IMR-90 (cell line): ENCODE measurements at regions not wholly inside any gene's neighbourhood (a gene's known extent, or its start where the extent isn't known, plus 50 kb on each side); places are given as distances from the start of the nearest gene placed in this dataset.

ENCODE experiments used
- ATAC-seq: fragments of 200-7000 bp; cut with Tn5 transposase; 2 replicates; pipeline ENCODE4 v1.9.1; 2020; ENCODE audit warnings: low read depth, mild to moderate bottlenecking, moderate library complexity
- BruUV-seq: library from RNA; stranded (reverse); fragments of 400-500 nt; replicated peaks from 2 replicates; lab custom pipeline; 2021; lab: Mats Ljungman, UMichigan
- CTCF ChIA-PET: fragments of 300-600 bp; formaldehyde crosslinking; extraction: SDS; loops from one replicate; lab custom pipeline; 2021; ENCODE audit warnings: antibody characterized with exemption; lab: Yijun Ruan, JAX
- POLR2A ChIA-PET: fragments of 300-600 bp; sonication (Branson Sonifier 250); formaldehyde crosslinking; loops from one replicate; lab custom pipeline; 2022; ENCODE audit warnings: antibody characterized with exemption; ENCODE audit not compliant: unreplicated experiment; lab: Charles Lee
- DNase-seq: peaks from one replicate; pipeline ENCODE4 v3.0.0; 2013
- H2AFZ ChIP-seq: replicated peaks from 2 replicates; pipeline ENCODE3; 2013; ENCODE audit warnings: low read length, mild to moderate bottlenecking; ENCODE audit not compliant: poor library complexity
- H2AK5ac ChIP-seq: 2 replicates; pipeline ENCODE4 v1.6.1; 2013; ENCODE audit warnings: low read depth, low read length, inconsistent platforms
- H2AK9ac ChIP-seq: replicated peaks from 2 replicates; pipeline ENCODE3; 2013; ENCODE audit warnings: mild to moderate bottlenecking, low read depth, low read length, moderate library complexity; ENCODE audit not compliant: poor library complexity
- H2BK120ac ChIP-seq: 2 replicates; pipeline ENCODE4 v1.6.1; 2013; ENCODE audit warnings: low read depth, low read length, inconsistent platforms
- H2BK15ac ChIP-seq: 3 replicates; pipeline ENCODE4 v1.6.1; 2013; ENCODE audit warnings: low read depth, low read length, inconsistent platforms
- H2BK20ac ChIP-seq: 2 replicates; pipeline ENCODE4 v1.6.1; 2013; ENCODE audit warnings: low read depth, mild to moderate bottlenecking, inconsistent platforms, low read length, moderate library complexity
- H2BK5ac ChIP-seq: 2 replicates; pipeline ENCODE4 v1.6.1; 2013; ENCODE audit warnings: mild to moderate bottlenecking, low read depth, low read length, inconsistent platforms; ENCODE audit not compliant: poor library complexity, severe bottlenecking
- H3K14ac ChIP-seq: replicated peaks from 2 replicates; pipeline ENCODE4 v1.6.1; 2013; ENCODE audit warnings: low read depth, low read length, inconsistent platforms
- H3K18ac ChIP-seq: 2 replicates; pipeline ENCODE4 v1.6.1; 2013; ENCODE audit warnings: low read depth, low read length, control low read depth
- H3K23ac ChIP-seq: 2 replicates; pipeline ENCODE4 v1.6.1; 2013; ENCODE audit warnings: low read depth, low read length, inconsistent platforms
- H3K27ac ChIP-seq: 2 replicates; pipeline ENCODE4 v1.5.1; 2013; ENCODE audit warnings: mild to moderate bottlenecking, control low read depth, low read length; ENCODE audit not compliant: insufficient read depth
- H3K27me3 ChIP-seq: 2 replicates; pipeline ENCODE4 v1.6.1; 2013; ENCODE audit warnings: low read length; ENCODE audit not compliant: control insufficient read depth, insufficient read depth
- H3K36me3 ChIP-seq: 2 replicates; pipeline ENCODE4 v1.6.1; 2013; ENCODE audit warnings: low read length, mixed read lengths; ENCODE audit not compliant: control insufficient read depth, insufficient read depth
- H3K4ac ChIP-seq: 2 replicates; pipeline ENCODE4 v1.6.1; 2013; ENCODE audit warnings: low read depth, low read length, inconsistent platforms
- H3K4me1 ChIP-seq: 2 replicates; pipeline ENCODE4 v1.6.1; 2013; ENCODE audit warnings: low read length, mixed read lengths; ENCODE audit not compliant: control insufficient read depth, insufficient read depth
- H3K4me2 ChIP-seq: 2 replicates; pipeline ENCODE4 v1.6.1; 2013; ENCODE audit warnings: low read depth, mild to moderate bottlenecking, control low read depth, low read length, moderate library complexity
- H3K4me3 ChIP-seq: 2 replicates; pipeline ENCODE4 v1.5.1; 2013; ENCODE audit warnings: low read depth, mild to moderate bottlenecking, control low read depth, low read length, moderate library complexity; ENCODE audit not compliant: insufficient read depth
- H3K56ac ChIP-seq: 2 replicates; pipeline ENCODE4 v1.6.1; 2013; ENCODE audit warnings: low read length, inconsistent platforms; ENCODE audit not compliant: insufficient read depth; ENCODE audit errors: extremely low read depth
- H3K79me1 ChIP-seq, 2 experiments: 2 replicates each; pipeline ENCODE4 v1.6.1; 2013; ENCODE audit warnings: low read length in 2 of 2, inconsistent platforms in 1 of 2, low read depth in 1 of 2
- H3K9ac ChIP-seq: 2 replicates; pipeline ENCODE4 v1.6.1; 2013; ENCODE audit warnings: low read depth, low read length, control low read depth
- H3K9me1 ChIP-seq: 2 replicates; pipeline ENCODE4 v1.6.1; 2013; ENCODE audit warnings: low read length, inconsistent platforms; ENCODE audit not compliant: insufficient read depth
- H3K9me3 ChIP-seq: 2 replicates; pipeline ENCODE4 v1.6.1; 2013; ENCODE audit warnings: low read length; ENCODE audit not compliant: control insufficient read depth, insufficient read depth
- H4K20me1 ChIP-seq: 2 replicates; pipeline ENCODE4 v1.6.1; 2013; ENCODE audit warnings: low read length, inconsistent platforms; ENCODE audit not compliant: insufficient read depth
- H4K5ac ChIP-seq: 2 replicates; pipeline ENCODE4 v1.6.1; 2013; ENCODE audit warnings: mild to moderate bottlenecking, low read depth, low read length, control low read depth
- H4K8ac ChIP-seq, 2 experiments: 2 replicates each; pipeline ENCODE4 v1.6.1; 2013; ENCODE audit warnings: low read depth in 2 of 2, low read length in 2 of 2, control low read depth in 1 of 2, inconsistent platforms in 1 of 2
- H4K91ac ChIP-seq: 2 replicates; pipeline ENCODE4 v1.6.1; 2013; ENCODE audit warnings: low read depth, low read length, inconsistent platforms; ENCODE audit not compliant: insufficient read depth
- BHLHE40 ChIP-seq: fragments of 150-350 bp; IDR thresholded peaks from 2 replicates; pipeline ENCODE4 v1.6.1; 2016; ENCODE audit warnings: mild to moderate bottlenecking, low read depth, low read length
- CEBPB ChIP-seq: IDR thresholded peaks from 2 replicates; pipeline ENCODE4 v1.6.1; 2012; ENCODE audit warnings: low read depth, low read length, improper control_type of control experiment
- CHD1 ChIP-seq: IDR thresholded peaks from 2 replicates; pipeline ENCODE4 v1.6.1; 2012; ENCODE audit warnings: low read depth, low read length, improper control_type of control experiment
- FOS ChIP-seq: fragments of 150-350 bp; IDR thresholded peaks from 2 replicates; pipeline ENCODE4 v1.6.1; 2016; ENCODE audit warnings: low read depth, low read length
- MAFK ChIP-seq: IDR thresholded peaks from 2 replicates; pipeline ENCODE4 v1.6.1; 2012; ENCODE audit warnings: low read depth, low read length, improper control_type of control experiment
- MAZ ChIP-seq: IDR thresholded peaks from 2 replicates; pipeline ENCODE4 v1.6.1; 2012; ENCODE audit warnings: low read depth, mild to moderate bottlenecking, low read length, improper control_type of control experiment, moderate library complexity, borderline replicate concordance
- MXI1 ChIP-seq: IDR thresholded peaks from 2 replicates; pipeline ENCODE4 v1.6.1; 2012; ENCODE audit warnings: low read depth, mild to moderate bottlenecking, low read length, moderate library complexity, borderline replicate concordance
- NFE2L2 ChIP-seq: fragments of 150-350 bp; IDR thresholded peaks from 2 replicates; pipeline ENCODE4 v1.6.1; 2016; ENCODE audit warnings: low read depth, mild to moderate bottlenecking, low read length
- POLR2A ChIP-seq: IDR thresholded peaks from 2 replicates; pipeline ENCODE4 v1.6.1; 2012; ENCODE audit warnings: mild to moderate bottlenecking, low read depth, low read length
- RAD21 ChIP-seq: IDR thresholded peaks from 2 replicates; pipeline ENCODE4 v1.6.1; 2012; ENCODE audit warnings: low read length, improper control_type of control experiment
- RCOR1 ChIP-seq: IDR thresholded peaks from 2 replicates; pipeline ENCODE4 v1.6.1; 2012; ENCODE audit warnings: mild to moderate bottlenecking, low read length, improper control_type of control experiment; ENCODE audit not compliant: insufficient replicate concordance
- RFX5 ChIP-seq: IDR thresholded peaks from 2 replicates; pipeline ENCODE4 v1.8.0; 2012; ENCODE audit warnings: low read depth, mild to moderate bottlenecking, low read length, moderate library complexity
- SMC3 ChIP-seq: fragments of 150-350 bp; IDR thresholded peaks from 2 replicates; pipeline ENCODE4 v1.6.1; 2016; ENCODE audit warnings: low read depth, mild to moderate bottlenecking, antibody characterized with exemption, low read length, moderate library complexity
- WGBS, 2 experiments: methylation state at CpG; one replicate each; pipeline versions ENCODE4 v1.1.5 to v1.1.7; 2013; ENCODE audit warnings: missing lambda C conversion rate in 2 of 2; ENCODE audit not compliant: insufficient read length in 1 of 2; ENCODE audit errors: extremely low coverage in 2 of 2; 5-methylcytosine and 5-hydroxymethylcytosine counted together
- dilution Hi-C: fragments of 300-500 bp; cut with HindIII; formaldehyde crosslinking; loops from one replicate; pipeline ENCODE4 v1.14.3; 2018; ENCODE audit warnings: low sequenced_read_pairs; ENCODE audit not compliant: unreplicated experiment
- in situ Hi-C: fragments of 300-500 bp; cut with MboI; formaldehyde crosslinking; loops from 3 replicates; pipeline ENCODE4 v1.14.3; 2019; ENCODE audit warnings: low sequenced_read_pairs, inconsistent platforms, mixed read lengths
- intact Hi-C: fragments of 100-400 bp; cut with micrococcal nuclease; formaldehyde crosslinking; loops from 2 replicates; pipeline ENCODE4 v1.10.0; 2022
- TF ChIP-seq, protein P1 (sequence below): fragments of 150-350 bp; IDR thresholded peaks from 2 replicates; pipeline ENCODE4 v1.6.1; 2016; ENCODE audit warnings: low read depth, mild to moderate bottlenecking, low read length, moderate library complexity, borderline replicate concordance
- TF ChIP-seq, protein P2 (sequence below): conservative IDR thresholded peaks from 2 replicates; pipeline ENCODE4 v1.5.1; 2012; ENCODE audit warnings: mild to moderate bottlenecking, low read depth, low read length, improper control_type of control experiment
- TF ChIP-seq, protein P3 (sequence below): fragments of 150-350 bp; IDR thresholded peaks from 2 replicates; pipeline ENCODE4 v1.6.1; 2017; ENCODE audit warnings: mild to moderate bottlenecking, antibody characterized with exemption, low read length, low read depth

DNA sequence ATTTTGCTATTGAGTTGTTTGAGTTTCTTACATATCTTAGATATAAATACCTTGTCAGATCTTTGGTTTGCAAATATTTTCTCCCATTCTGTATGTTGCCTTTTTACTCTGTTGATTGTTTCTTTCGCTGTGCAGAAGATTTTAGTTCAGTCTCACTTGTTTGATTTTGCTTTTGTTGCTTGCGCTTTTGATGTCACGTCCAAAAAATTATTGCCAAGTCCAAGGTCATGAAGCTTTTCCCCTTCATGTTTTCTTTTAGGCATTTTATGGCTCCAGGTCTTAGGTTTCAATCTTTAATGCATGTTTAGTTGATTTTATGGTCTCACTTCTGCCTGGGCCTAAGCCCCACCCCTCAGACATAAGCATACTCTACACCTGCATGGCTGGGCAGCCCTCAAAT lies 131.5 kb upstream of the TNC start:
- ATAC-seq = no peak
- peak overlapping the region; percentile 62 for H2AK5ac ChIP-seq
- H4K5ac ChIP-seq = peak overlapping the region; percentile 75; the same call in 1 of the 2 replicates
- H3K4me2 ChIP-seq = no peak overlapping the region
- in situ Hi-C loops = no loop called here
- no peaks in the 10 kb centered on the region for H3K36me3 ChIP-seq
- H3K9me3 ChIP-seq = peaks cover 3% of the 10 kb centered on the region; the same call in 1 of the 2 replicates
- no peaks in the 10 kb centered on the region for H4K20me1 ChIP-seq
- no TSS peak for BruUV-seq
- no peaks in the 10 kb centered on the region for H3K79me1 ChIP-seq
- peak overlapping the region; percentile 3; the same call in 1 of the 2 replicates for H3K27ac ChIP-seq
- peak overlapping the region; percentile 75 for H4K91ac ChIP-seq
- no peak for DNase-seq
- dilution Hi-C loops = no loop called here
- H2BK20ac ChIP-seq = peak overlapping the region; percentile 87
- intact Hi-C loops = no loop called here
- H3K23ac ChIP-seq = peak overlapping the region; percentile 74; the same call in 1 of the 2 replicates
- peak overlapping the region in 1 of 2 experiments; percentile 77; a peak in 1 of 4 replicates for H4K8ac ChIP-seq
- H2AFZ ChIP-seq = no peak overlapping the region
- peak overlapping the region; percentile 81 for H2BK120ac ChIP-seq
- no peak overlapping the region for H3K56ac ChIP-seq
- 57% methylated on average over 1 of the region's 3 CpGs; no CpG with 5 or more reads in 1 of the 2 experiments for WGBS, 2 experiments
- H3K4me1 ChIP-seq = peaks cover 6% of the 10 kb centered on the region; the same call in 1 of the 2 replicates
- ChIA-PET POLR2A (no interaction called here), CTCF (no interaction called here)
- no peak overlapping the region for H3K9ac ChIP-seq
- H3K4ac ChIP-seq = peak overlapping the region; percentile 54; the same call in 1 of the 2 replicates
- H2AK9ac ChIP-seq = no peak overlapping the region
- H3K14ac ChIP-seq = peak overlapping the region; percentile 72
- H3K27me3 ChIP-seq = no peaks in the 10 kb centered on the region
- no peak for TF ChIP-seq FOS
- no peak for TF ChIP-seq CHD1
- TF ChIP-seq, protein P1, sequence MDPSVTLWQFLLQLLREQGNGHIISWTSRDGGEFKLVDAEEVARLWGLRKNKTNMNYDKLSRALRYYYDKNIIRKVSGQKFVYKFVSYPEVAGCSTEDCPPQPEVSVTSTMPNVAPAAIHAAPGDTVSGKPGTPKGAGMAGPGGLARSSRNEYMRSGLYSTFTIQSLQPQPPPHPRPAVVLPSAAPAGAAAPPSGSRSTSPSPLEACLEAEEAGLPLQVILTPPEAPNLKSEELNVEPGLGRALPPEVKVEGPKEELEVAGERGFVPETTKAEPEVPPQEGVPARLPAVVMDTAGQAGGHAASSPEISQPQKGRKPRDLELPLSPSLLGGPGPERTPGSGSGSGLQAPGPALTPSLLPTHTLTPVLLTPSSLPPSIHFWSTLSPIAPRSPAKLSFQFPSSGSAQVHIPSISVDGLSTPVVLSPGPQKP = no peak
- no peak for TF ChIP-seq CEBPB
- TF ChIP-seq SMC3 = no peak
- TF ChIP-seq RAD21 = no peak
- no peak for TF ChIP-seq NFE2L2
- TF ChIP-seq, protein P2, sequence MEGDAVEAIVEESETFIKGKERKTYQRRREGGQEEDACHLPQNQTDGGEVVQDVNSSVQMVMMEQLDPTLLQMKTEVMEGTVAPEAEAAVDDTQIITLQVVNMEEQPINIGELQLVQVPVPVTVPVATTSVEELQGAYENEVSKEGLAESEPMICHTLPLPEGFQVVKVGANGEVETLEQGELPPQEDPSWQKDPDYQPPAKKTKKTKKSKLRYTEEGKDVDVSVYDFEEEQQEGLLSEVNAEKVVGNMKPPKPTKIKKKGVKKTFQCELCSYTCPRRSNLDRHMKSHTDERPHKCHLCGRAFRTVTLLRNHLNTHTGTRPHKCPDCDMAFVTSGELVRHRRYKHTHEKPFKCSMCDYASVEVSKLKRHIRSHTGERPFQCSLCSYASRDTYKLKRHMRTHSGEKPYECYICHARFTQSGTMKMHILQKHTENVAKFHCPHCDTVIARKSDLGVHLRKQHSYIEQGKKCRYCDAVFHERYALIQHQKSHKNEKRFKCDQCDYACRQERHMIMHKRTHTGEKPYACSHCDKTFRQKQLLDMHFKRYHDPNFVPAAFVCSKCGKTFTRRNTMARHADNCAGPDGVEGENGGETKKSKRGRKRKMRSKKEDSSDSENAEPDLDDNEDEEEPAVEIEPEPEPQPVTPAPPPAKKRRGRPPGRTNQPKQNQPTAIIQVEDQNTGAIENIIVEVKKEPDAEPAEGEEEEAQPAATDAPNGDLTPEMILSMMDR = no peak
- no peak for TF ChIP-seq BHLHE40
- no peak for TF ChIP-seq RCOR1
- TF ChIP-seq, protein P3, sequence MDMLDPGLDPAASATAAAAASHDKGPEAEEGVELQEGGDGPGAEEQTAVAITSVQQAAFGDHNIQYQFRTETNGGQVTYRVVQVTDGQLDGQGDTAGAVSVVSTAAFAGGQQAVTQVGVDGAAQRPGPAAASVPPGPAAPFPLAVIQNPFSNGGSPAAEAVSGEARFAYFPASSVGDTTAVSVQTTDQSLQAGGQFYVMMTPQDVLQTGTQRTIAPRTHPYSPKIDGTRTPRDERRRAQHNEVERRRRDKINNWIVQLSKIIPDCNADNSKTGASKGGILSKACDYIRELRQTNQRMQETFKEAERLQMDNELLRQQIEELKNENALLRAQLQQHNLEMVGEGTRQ = no peak
- no peak for TF ChIP-seq MAFK
- no peak for TF ChIP-seq MXI1
- no peak for TF ChIP-seq POLR2A
- TF ChIP-seq MAZ = no peak
- no peak for TF ChIP-seq RFX5
- H3K9me1 ChIP-seq = no peaks in the 10 kb centered on the region
- H2BK5ac ChIP-seq = peak overlapping the region; percentile 82
- H2BK15ac ChIP-seq = peak overlapping the region; percentile 47; the same call in 2 of the 3 replicates
- no peak overlapping the region for H3K4me3 ChIP-seq
- peak overlapping the region; percentile 90 for H3K18ac ChIP-seq
